ENCODE measurements at regions not wholly inside any gene's neighbourhood (a gene's known extent, or its start where the extent isn't known, plus 50 kb on each side); places are given as distances from the start of the nearest gene placed in this dataset.

DNA sequence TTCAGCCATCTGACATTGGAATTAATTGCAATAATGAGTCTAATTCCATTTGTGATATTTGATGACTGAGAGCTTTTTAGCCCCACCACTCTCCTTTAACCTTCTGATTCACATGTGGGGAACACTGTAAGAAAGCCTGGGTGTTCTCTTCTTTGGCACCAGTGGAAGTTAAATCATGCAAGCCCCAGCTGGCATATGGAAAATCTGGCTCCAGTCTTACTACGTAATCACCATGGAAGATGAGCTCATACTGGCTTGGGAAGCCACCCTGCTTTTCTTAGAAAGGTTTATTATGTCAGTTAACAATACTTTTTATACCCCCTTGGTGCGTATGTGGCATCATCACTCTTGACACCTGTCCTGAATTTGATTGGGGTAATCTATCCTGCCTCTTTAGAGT is 479.3 kb downstream of the SLC16A7 start:
- no peak for DNase-seq (ENCODE audit: low read depth, low spot score)
- POLR2A ChIA-PET: no interaction called here
- Histone ChIP-seq H3K9me3 (ENCODE audit: control insufficient read depth, insufficient read depth, low read length) (no peaks in the 10 kb centered on the region), H3K4me3 (ENCODE audit: low read depth, low read length) (no peak overlapping the region), H3K27ac (ENCODE audit: low read depth, low read length) (no peak overlapping the region), H3K27me3 (ENCODE audit: control insufficient read depth, insufficient read depth, low read length) (no peaks in the 10 kb centered on the region)
- TF ChIP-seq, protein P1, sequence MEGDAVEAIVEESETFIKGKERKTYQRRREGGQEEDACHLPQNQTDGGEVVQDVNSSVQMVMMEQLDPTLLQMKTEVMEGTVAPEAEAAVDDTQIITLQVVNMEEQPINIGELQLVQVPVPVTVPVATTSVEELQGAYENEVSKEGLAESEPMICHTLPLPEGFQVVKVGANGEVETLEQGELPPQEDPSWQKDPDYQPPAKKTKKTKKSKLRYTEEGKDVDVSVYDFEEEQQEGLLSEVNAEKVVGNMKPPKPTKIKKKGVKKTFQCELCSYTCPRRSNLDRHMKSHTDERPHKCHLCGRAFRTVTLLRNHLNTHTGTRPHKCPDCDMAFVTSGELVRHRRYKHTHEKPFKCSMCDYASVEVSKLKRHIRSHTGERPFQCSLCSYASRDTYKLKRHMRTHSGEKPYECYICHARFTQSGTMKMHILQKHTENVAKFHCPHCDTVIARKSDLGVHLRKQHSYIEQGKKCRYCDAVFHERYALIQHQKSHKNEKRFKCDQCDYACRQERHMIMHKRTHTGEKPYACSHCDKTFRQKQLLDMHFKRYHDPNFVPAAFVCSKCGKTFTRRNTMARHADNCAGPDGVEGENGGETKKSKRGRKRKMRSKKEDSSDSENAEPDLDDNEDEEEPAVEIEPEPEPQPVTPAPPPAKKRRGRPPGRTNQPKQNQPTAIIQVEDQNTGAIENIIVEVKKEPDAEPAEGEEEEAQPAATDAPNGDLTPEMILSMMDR (IDR thresholded peaks at IDR 0.05; ENCODE audit: low read depth, low read length): no peak
- CTCF ChIA-PET: no interaction called here

DNA sequence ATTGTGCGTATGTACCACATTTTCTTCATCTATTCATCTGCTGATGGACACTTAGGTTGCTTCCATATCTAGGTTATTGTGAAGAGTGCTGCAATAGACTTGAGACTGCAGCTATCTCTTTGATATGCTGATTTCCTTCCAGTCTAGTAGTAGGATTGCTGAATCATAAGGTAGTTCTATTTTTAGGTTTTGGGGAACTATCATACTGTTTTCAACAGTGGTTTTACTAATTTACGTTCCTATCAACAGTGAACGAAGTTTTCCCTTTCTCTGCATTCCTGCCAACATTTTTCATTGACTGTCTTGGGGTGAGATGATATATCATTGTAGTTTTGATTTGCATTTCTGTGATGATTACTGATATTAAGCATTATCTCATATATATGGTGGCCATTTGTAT is 482.2 kb downstream of the SLC16A7 start:
- DNase-seq (ENCODE audit: low read depth, low spot score): no peak
- Histone ChIP-seq H3K9me3 (ENCODE audit: control insufficient read depth, insufficient read depth, low read length) (no peaks in the 10 kb centered on the region), H3K27ac (ENCODE audit: low read depth, low read length) (no peak overlapping the region), H3K27me3 (ENCODE audit: control insufficient read depth, insufficient read depth, low read length) (no peaks in the 10 kb centered on the region), H3K4me3 (ENCODE audit: low read depth, low read length) (no peak overlapping the region)
- CTCF ChIA-PET: no interaction called here
- TF ChIP-seq, protein P1 (IDR thresholded peaks at IDR 0.05; ENCODE audit: low read depth, low read length): no peak
- POLR2A ChIA-PET: no interaction called here

DNA sequence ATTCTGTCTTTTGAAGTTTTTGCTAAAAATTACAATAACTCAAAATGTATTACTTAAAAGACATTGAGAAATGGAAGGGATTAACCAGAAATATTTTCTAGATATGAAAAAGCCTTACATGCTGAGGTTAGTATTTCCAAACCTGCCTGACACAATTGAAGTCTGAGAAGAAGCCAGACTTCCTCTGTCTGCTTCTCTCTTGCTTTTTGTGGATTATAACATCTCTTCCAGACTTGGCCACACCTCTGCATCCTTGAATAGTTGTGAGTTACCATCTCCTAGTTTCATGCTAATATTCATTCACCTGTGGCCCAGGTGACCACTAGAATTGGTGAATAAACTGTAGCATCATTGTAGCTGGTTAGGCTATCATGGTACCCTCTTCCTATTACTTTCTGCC is 497.6 kb downstream of the SLC16A7 start:
- Histone ChIP-seq H3K27me3 (ENCODE audit: control insufficient read depth, insufficient read depth, low read length) (no peaks in the 10 kb centered on the region), H3K4me3 (ENCODE audit: low read depth, low read length) (no peak overlapping the region), H3K27ac (ENCODE audit: low read depth, low read length) (no peak overlapping the region), H3K9me3 (ENCODE audit: control insufficient read depth, insufficient read depth, low read length) (no peaks in the 10 kb centered on the region)
- ChIA-PET POLR2A (no interaction called here), CTCF (no interaction called here)
- TF ChIP-seq, protein P1 (IDR thresholded peaks at IDR 0.05; ENCODE audit: low read depth, low read length): no peak
- no peak for DNase-seq (ENCODE audit: low read depth, low spot score)

DNA sequence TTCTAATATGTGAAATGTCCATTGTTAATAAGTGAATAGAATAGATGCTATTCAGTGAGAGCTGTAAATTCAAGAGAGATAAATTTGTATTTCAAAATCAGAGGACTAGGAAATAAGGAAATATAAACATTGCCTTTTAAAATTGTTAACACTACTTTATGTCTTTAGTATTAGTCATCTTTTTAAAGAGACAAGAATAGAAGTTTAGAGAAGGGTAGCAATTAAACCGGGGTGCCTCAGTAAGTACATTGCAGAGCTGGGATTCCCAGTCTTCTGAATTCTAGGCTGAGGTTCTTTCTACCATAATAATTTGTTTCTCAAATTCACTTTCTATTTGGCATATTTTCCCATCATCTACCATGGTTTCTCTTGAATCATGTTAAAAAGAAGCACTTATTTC is 498.6 kb downstream of the SLC16A7 start:
- ChIA-PET CTCF (no interaction called here), POLR2A (no interaction called here)
- TF ChIP-seq, protein P1 (IDR thresholded peaks at IDR 0.05; ENCODE audit: low read depth, low read length): no peak
- Histone ChIP-seq H3K9me3 (ENCODE audit: control insufficient read depth, insufficient read depth, low read length) (no peaks in the 10 kb centered on the region), H3K4me3 (ENCODE audit: low read depth, low read length) (no peak overlapping the region), H3K27ac (ENCODE audit: low read depth, low read length) (no peak overlapping the region), H3K27me3 (ENCODE audit: control insufficient read depth, insufficient read depth, low read length) (no peaks in the 10 kb centered on the region)
- no peak for DNase-seq (ENCODE audit: low read depth, low spot score)

DNA sequence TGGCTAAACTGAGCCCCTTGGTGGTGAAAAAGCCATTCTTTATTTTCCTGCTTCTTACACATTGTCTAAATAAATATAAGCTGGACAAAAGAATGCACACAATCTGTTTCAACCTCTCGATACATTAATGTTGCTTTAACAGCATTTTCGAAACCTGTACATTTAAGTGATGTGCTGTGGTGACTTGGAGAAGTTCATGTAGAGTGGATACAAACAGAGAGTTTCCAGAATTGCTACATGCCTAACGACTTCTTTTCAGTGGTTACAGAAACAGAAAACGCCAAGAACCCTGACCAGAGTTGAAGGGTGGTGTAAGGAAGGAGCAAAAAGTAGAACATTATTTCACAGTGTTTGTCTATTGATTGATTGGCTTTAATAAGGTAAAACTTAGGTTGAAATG is 500.9 kb downstream of the SLC16A7 start:
- no peak for DNase-seq (ENCODE audit: low read depth, low spot score)
- no peak overlapping the region for H3K4me3 ChIP-seq (ENCODE audit: low read depth, low read length)
- H3K27ac ChIP-seq (ENCODE audit: low read depth, low read length): no peak overlapping the region
- ChIA-PET CTCF (no interaction called here), POLR2A (no interaction called here)
- no peaks in the 10 kb centered on the region for H3K9me3 ChIP-seq (ENCODE audit: control insufficient read depth, insufficient read depth, low read length)
- no peaks in the 10 kb centered on the region for H3K27me3 ChIP-seq (ENCODE audit: control insufficient read depth, insufficient read depth, low read length)
- TF ChIP-seq, protein P1 (IDR thresholded peaks at IDR 0.05; ENCODE audit: low read depth, low read length): no peak
